IMR-90 (cell line): ENCODE measurements at regions not wholly inside any gene's neighbourhood (a gene's known extent, or its start where the extent isn't known, plus 50 kb on each side); places are given as distances from the start of the nearest gene placed in this dataset.

ENCODE experiments used
- ATAC-seq: fragments of 200-7000 bp; cut with Tn5 transposase; 2 replicates; pipeline ENCODE4 v1.9.1; 2020; ENCODE audit warnings: low read depth, mild to moderate bottlenecking, moderate library complexity
- BruUV-seq: library from RNA; stranded (reverse); fragments of 400-500 nt; replicated peaks from 2 replicates; lab custom pipeline; 2021; lab: Mats Ljungman, UMichigan
- CTCF ChIA-PET: fragments of 300-600 bp; formaldehyde crosslinking; extraction: SDS; loops from one replicate; lab custom pipeline; 2021; ENCODE audit warnings: antibody characterized with exemption; lab: Yijun Ruan, JAX
- POLR2A ChIA-PET: fragments of 300-600 bp; sonication (Branson Sonifier 250); formaldehyde crosslinking; loops from one replicate; lab custom pipeline; 2022; ENCODE audit warnings: antibody characterized with exemption; ENCODE audit not compliant: unreplicated experiment; lab: Charles Lee
- DNase-seq: peaks from one replicate; pipeline ENCODE4 v3.0.0; 2013
- H2AFZ ChIP-seq: replicated peaks from 2 replicates; pipeline ENCODE3; 2013; ENCODE audit warnings: low read length, mild to moderate bottlenecking; ENCODE audit not compliant: poor library complexity
- H2AK5ac ChIP-seq: 2 replicates; pipeline ENCODE4 v1.6.1; 2013; ENCODE audit warnings: low read depth, low read length, inconsistent platforms
- H2AK9ac ChIP-seq: replicated peaks from 2 replicates; pipeline ENCODE3; 2013; ENCODE audit warnings: mild to moderate bottlenecking, low read depth, low read length, moderate library complexity; ENCODE audit not compliant: poor library complexity
- H2BK120ac ChIP-seq: 2 replicates; pipeline ENCODE4 v1.6.1; 2013; ENCODE audit warnings: low read depth, low read length, inconsistent platforms
- H2BK15ac ChIP-seq: 3 replicates; pipeline ENCODE4 v1.6.1; 2013; ENCODE audit warnings: low read depth, low read length, inconsistent platforms
- H2BK20ac ChIP-seq: 2 replicates; pipeline ENCODE4 v1.6.1; 2013; ENCODE audit warnings: low read depth, mild to moderate bottlenecking, inconsistent platforms, low read length, moderate library complexity
- H2BK5ac ChIP-seq: 2 replicates; pipeline ENCODE4 v1.6.1; 2013; ENCODE audit warnings: mild to moderate bottlenecking, low read depth, low read length, inconsistent platforms; ENCODE audit not compliant: poor library complexity, severe bottlenecking
- H3K14ac ChIP-seq: replicated peaks from 2 replicates; pipeline ENCODE4 v1.6.1; 2013; ENCODE audit warnings: low read depth, low read length, inconsistent platforms
- H3K18ac ChIP-seq: 2 replicates; pipeline ENCODE4 v1.6.1; 2013; ENCODE audit warnings: low read depth, low read length, control low read depth
- H3K23ac ChIP-seq: 2 replicates; pipeline ENCODE4 v1.6.1; 2013; ENCODE audit warnings: low read depth, low read length, inconsistent platforms
- H3K27ac ChIP-seq: 2 replicates; pipeline ENCODE4 v1.5.1; 2013; ENCODE audit warnings: mild to moderate bottlenecking, control low read depth, low read length; ENCODE audit not compliant: insufficient read depth
- H3K27me3 ChIP-seq: 2 replicates; pipeline ENCODE4 v1.6.1; 2013; ENCODE audit warnings: low read length; ENCODE audit not compliant: control insufficient read depth, insufficient read depth
- H3K36me3 ChIP-seq: 2 replicates; pipeline ENCODE4 v1.6.1; 2013; ENCODE audit warnings: low read length, mixed read lengths; ENCODE audit not compliant: control insufficient read depth, insufficient read depth
- H3K4ac ChIP-seq: 2 replicates; pipeline ENCODE4 v1.6.1; 2013; ENCODE audit warnings: low read depth, low read length, inconsistent platforms
- H3K4me1 ChIP-seq: 2 replicates; pipeline ENCODE4 v1.6.1; 2013; ENCODE audit warnings: low read length, mixed read lengths; ENCODE audit not compliant: control insufficient read depth, insufficient read depth
- H3K4me2 ChIP-seq: 2 replicates; pipeline ENCODE4 v1.6.1; 2013; ENCODE audit warnings: low read depth, mild to moderate bottlenecking, control low read depth, low read length, moderate library complexity
- H3K4me3 ChIP-seq: 2 replicates; pipeline ENCODE4 v1.5.1; 2013; ENCODE audit warnings: low read depth, mild to moderate bottlenecking, control low read depth, low read length, moderate library complexity; ENCODE audit not compliant: insufficient read depth
- H3K56ac ChIP-seq: 2 replicates; pipeline ENCODE4 v1.6.1; 2013; ENCODE audit warnings: low read length, inconsistent platforms; ENCODE audit not compliant: insufficient read depth; ENCODE audit errors: extremely low read depth
- H3K79me1 ChIP-seq, 2 experiments: 2 replicates each; pipeline ENCODE4 v1.6.1; 2013; ENCODE audit warnings: low read length in 2 of 2, inconsistent platforms in 1 of 2, low read depth in 1 of 2
- H3K9ac ChIP-seq: 2 replicates; pipeline ENCODE4 v1.6.1; 2013; ENCODE audit warnings: low read depth, low read length, control low read depth
- H3K9me1 ChIP-seq: 2 replicates; pipeline ENCODE4 v1.6.1; 2013; ENCODE audit warnings: low read length, inconsistent platforms; ENCODE audit not compliant: insufficient read depth
- H3K9me3 ChIP-seq: 2 replicates; pipeline ENCODE4 v1.6.1; 2013; ENCODE audit warnings: low read length; ENCODE audit not compliant: control insufficient read depth, insufficient read depth
- H4K20me1 ChIP-seq: 2 replicates; pipeline ENCODE4 v1.6.1; 2013; ENCODE audit warnings: low read length, inconsistent platforms; ENCODE audit not compliant: insufficient read depth
- H4K5ac ChIP-seq: 2 replicates; pipeline ENCODE4 v1.6.1; 2013; ENCODE audit warnings: mild to moderate bottlenecking, low read depth, low read length, control low read depth
- H4K8ac ChIP-seq, 2 experiments: 2 replicates each; pipeline ENCODE4 v1.6.1; 2013; ENCODE audit warnings: low read depth in 2 of 2, low read length in 2 of 2, control low read depth in 1 of 2, inconsistent platforms in 1 of 2
- H4K91ac ChIP-seq: 2 replicates; pipeline ENCODE4 v1.6.1; 2013; ENCODE audit warnings: low read depth, low read length, inconsistent platforms; ENCODE audit not compliant: insufficient read depth
- BHLHE40 ChIP-seq: fragments of 150-350 bp; IDR thresholded peaks from 2 replicates; pipeline ENCODE4 v1.6.1; 2016; ENCODE audit warnings: mild to moderate bottlenecking, low read depth, low read length
- CHD1 ChIP-seq: IDR thresholded peaks from 2 replicates; pipeline ENCODE4 v1.6.1; 2012; ENCODE audit warnings: low read depth, low read length, improper control_type of control experiment
- MAZ ChIP-seq: IDR thresholded peaks from 2 replicates; pipeline ENCODE4 v1.6.1; 2012; ENCODE audit warnings: low read depth, mild to moderate bottlenecking, low read length, improper control_type of control experiment, moderate library complexity, borderline replicate concordance
- NFE2L2 ChIP-seq: fragments of 150-350 bp; IDR thresholded peaks from 2 replicates; pipeline ENCODE4 v1.6.1; 2016; ENCODE audit warnings: low read depth, mild to moderate bottlenecking, low read length
- POLR2A ChIP-seq: IDR thresholded peaks from 2 replicates; pipeline ENCODE4 v1.6.1; 2012; ENCODE audit warnings: mild to moderate bottlenecking, low read depth, low read length
- WGBS, 2 experiments: methylation state at CpG; one replicate each; pipeline versions ENCODE4 v1.1.5 to v1.1.7; 2013; ENCODE audit warnings: missing lambda C conversion rate in 2 of 2; ENCODE audit not compliant: insufficient read length in 1 of 2; ENCODE audit errors: extremely low coverage in 2 of 2; 5-methylcytosine and 5-hydroxymethylcytosine counted together
- dilution Hi-C: fragments of 300-500 bp; cut with HindIII; formaldehyde crosslinking; loops from one replicate; pipeline ENCODE4 v1.14.3; 2018; ENCODE audit warnings: low sequenced_read_pairs; ENCODE audit not compliant: unreplicated experiment
- in situ Hi-C: fragments of 300-500 bp; cut with MboI; formaldehyde crosslinking; loops from 3 replicates; pipeline ENCODE4 v1.14.3; 2019; ENCODE audit warnings: low sequenced_read_pairs, inconsistent platforms, mixed read lengths
- intact Hi-C: fragments of 100-400 bp; cut with micrococcal nuclease; formaldehyde crosslinking; loops from 2 replicates; pipeline ENCODE4 v1.10.0; 2022

- Histone ChIP-seq H3K9ac (no peak overlapping the region), H2BK15ac (no peak overlapping the region)
Observed at GRCh38 chr12:89941436-89941835, 232.8 kb upstream of the ATP2B1 start.

More at GRCh38 chr12:89941436-89941835, 232.8 kb upstream of the ATP2B1 start:
- Histone ChIP-seq H3K4me1 (peaks cover 4% of the 10 kb centered on the region), H4K20me1 (no peaks in the 10 kb centered on the region), H4K91ac (no peak overlapping the region), H3K9me1 (peaks cover 4% of the 10 kb centered on the region; the same call in 1 of the 2 replicates), H3K23ac (no peak overlapping the region), H4K8ac (no peak overlapping the region), H3K79me1 (no peaks in the 10 kb centered on the region), H3K18ac (no peak overlapping the region), H3K56ac (no peak overlapping the region), H2AK9ac (no peak overlapping the region), H4K5ac (no peak overlapping the region), H3K9me3 (no peaks in the 10 kb centered on the region), H2BK20ac (no peak overlapping the region), H2AK5ac (no peak overlapping the region), H3K14ac (no peak overlapping the region; the same call in 1 of the 2 replicates), H3K4ac (no peak overlapping the region), H3K36me3 (no peaks in the 10 kb centered on the region), H3K27me3 (no peaks in the 10 kb centered on the region), H2AFZ (no peak overlapping the region), H3K4me2 (no peak overlapping the region), H3K4me3 (no peak overlapping the region), H2BK5ac (no peak overlapping the region), H3K27ac (no peak overlapping the region), H2BK120ac (no peak overlapping the region)
- no TSS peak for BruUV-seq
- no CpG with 5 or more reads among the region's 2 CpGs for WGBS, 2 experiments
- intact Hi-C loops = no loop called here
- TF ChIP-seq BHLHE40 = no peak
- TF ChIP-seq POLR2A = no peak
- TF ChIP-seq MAZ = no peak
- TF ChIP-seq NFE2L2 = no peak
- no peak for TF ChIP-seq CHD1
- DNase-seq (no peak), ATAC-seq (no peak)
- dilution Hi-C loops = no loop called here
- in situ Hi-C loops = no loop called here
- CTCF ChIA-PET = no interaction called here
- POLR2A ChIA-PET = interaction anchor here (0.5 kb wide), 1 partner anchor 270 kb away, joined by 3 read pairs; no protein-coding TSS in a partner anchor
